ENCODE measurements at regions not wholly inside any gene's neighbourhood (a gene's known extent, or its start where the extent isn't known, plus 50 kb on each side); places are given as distances from the start of the nearest gene placed in this dataset.

DNA sequence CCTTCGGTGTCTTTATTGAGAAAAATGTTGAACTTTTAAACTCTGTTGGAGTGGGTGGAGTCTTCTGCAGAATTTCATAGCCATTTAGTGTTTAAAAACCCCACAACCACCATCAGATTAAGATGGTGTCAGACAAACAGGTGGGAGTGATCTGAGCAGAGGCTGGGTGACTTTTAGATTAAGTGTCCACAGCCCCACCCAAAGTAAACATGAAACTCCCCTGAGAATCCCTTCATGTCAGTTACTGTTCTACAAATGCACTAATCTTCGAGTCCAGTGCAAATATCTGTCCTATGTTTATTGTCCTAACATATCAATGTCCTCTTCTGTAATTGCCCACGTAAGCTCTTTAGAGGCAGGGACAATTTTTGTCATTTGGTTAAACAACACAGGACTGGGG is 175.6 kb upstream of the RBPJ start:
- Histone ChIP-seq H3K4me3 (ENCODE audit: low read depth in 1 of 3, low read length in 3 of 3) (no peak overlapping the region), H3K4me1 (ENCODE audit: control insufficient read depth in 4 of 4, insufficient read depth in 4 of 4, low read length in 3 of 4) (no peaks in the 10 kb centered on the region), H3K27me3 (ENCODE audit: control insufficient read depth in 4 of 4, insufficient read depth in 4 of 4, low read length in 3 of 4) (peaks cover 0 to 2% (median 0%) of the 10 kb centered on the region in 4 donors), H3K27ac (ENCODE audit: low read depth in 1 of 2, low read length in 2 of 2) (no peak overlapping the region), H3K9ac (ENCODE audit: low read depth in 1 of 2, low read length in 2 of 2) (no peak overlapping the region), H3K9me3 (ENCODE audit: control insufficient read depth in 4 of 4, low read length in 3 of 4) (peaks cover 0 to 3% (median under 1%) of the 10 kb centered on the region in 4 donors), H3K36me3 (ENCODE audit: control insufficient read depth in 4 of 4, insufficient read depth in 3 of 4, low read depth in 1 of 4, low read length in 3 of 4) (no peaks in the 10 kb centered on the region)
- no peak for DNase-seq (ENCODE audit: low spot score)
- 30% methylated on average over 3 of the region's 3 CpGs for WGBS
- TF ChIP-seq SP1 (IDR thresholded peaks at IDR 0.05) (no peak), HNF4A (conservative IDR thresholded peaks at IDR 0.05) (no peak), TAF1 (conservative IDR thresholded peaks at IDR 0.05) (no peak), EGR1 (IDR thresholded peaks at IDR 0.05; ENCODE audit: low read depth in 2 of 2) (no peak), JUND (IDR thresholded peaks at IDR 0.05) (no peak), FOXA2 (IDR thresholded peaks at IDR 0.05) (no peak), HNF4G (IDR thresholded peaks at IDR 0.05) (no peak), YY1 (IDR thresholded peaks at IDR 0.05) (no peak), NR2F2 (IDR thresholded peaks at IDR 0.05) (no peak), GABPA (IDR thresholded peaks at IDR 0.05 in 1 of 2, conservative IDR thresholded peaks at IDR 0.05 in 1 of 2) (no peak)
- TF ChIP-seq, protein P1, sequence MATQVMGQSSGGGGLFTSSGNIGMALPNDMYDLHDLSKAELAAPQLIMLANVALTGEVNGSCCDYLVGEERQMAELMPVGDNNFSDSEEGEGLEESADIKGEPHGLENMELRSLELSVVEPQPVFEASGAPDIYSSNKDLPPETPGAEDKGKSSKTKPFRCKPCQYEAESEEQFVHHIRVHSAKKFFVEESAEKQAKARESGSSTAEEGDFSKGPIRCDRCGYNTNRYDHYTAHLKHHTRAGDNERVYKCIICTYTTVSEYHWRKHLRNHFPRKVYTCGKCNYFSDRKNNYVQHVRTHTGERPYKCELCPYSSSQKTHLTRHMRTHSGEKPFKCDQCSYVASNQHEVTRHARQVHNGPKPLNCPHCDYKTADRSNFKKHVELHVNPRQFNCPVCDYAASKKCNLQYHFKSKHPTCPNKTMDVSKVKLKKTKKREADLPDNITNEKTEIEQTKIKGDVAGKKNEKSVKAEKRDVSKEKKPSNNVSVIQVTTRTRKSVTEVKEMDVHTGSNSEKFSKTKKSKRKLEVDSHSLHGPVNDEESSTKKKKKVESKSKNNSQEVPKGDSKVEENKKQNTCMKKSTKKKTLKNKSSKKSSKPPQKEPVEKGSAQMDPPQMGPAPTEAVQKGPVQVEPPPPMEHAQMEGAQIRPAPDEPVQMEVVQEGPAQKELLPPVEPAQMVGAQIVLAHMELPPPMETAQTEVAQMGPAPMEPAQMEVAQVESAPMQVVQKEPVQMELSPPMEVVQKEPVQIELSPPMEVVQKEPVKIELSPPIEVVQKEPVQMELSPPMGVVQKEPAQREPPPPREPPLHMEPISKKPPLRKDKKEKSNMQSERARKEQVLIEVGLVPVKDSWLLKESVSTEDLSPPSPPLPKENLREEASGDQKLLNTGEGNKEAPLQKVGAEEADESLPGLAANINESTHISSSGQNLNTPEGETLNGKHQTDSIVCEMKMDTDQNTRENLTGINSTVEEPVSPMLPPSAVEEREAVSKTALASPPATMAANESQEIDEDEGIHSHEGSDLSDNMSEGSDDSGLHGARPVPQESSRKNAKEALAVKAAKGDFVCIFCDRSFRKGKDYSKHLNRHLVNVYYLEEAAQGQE (IDR thresholded peaks at IDR 0.05): no peak
- TF ChIP-seq, protein P2, sequence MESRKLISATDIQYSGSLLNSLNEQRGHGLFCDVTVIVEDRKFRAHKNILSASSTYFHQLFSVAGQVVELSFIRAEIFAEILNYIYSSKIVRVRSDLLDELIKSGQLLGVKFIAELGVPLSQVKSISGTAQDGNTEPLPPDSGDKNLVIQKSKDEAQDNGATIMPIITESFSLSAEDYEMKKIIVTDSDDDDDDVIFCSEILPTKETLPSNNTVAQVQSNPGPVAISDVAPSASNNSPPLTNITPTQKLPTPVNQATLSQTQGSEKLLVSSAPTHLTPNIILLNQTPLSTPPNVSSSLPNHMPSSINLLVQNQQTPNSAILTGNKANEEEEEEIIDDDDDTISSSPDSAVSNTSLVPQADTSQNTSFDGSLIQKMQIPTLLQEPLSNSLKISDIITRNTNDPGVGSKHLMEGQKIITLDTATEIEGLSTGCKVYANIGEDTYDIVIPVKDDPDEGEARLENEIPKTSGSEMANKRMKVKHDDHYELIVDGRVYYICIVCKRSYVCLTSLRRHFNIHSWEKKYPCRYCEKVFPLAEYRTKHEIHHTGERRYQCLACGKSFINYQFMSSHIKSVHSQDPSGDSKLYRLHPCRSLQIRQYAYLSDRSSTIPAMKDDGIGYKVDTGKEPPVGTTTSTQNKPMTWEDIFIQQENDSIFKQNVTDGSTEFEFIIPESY (IDR thresholded peaks at IDR 0.05): no peak

DNA sequence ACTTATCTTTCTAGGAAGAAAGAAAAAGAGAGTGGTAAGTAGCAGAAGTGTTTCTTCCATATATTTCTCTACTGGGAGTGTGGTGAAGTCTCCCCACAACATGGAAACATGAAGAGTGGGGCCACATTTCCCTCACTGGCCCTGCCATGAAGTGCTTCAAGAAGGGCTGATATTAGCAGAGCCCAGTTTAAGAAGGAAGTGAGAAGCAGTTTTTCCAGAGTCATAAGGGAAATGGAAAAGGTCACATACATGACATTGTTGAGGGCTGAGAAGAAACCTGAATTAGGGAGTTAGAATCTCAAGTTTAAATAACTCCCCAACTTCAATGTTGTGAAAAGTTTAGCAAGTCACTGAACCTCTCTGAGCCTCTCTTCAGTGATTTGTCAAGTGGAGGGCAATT is 171.9 kb upstream of the RBPJ start:
- Histone ChIP-seq H3K36me3 (ENCODE audit: control insufficient read depth in 4 of 4, insufficient read depth in 3 of 4, low read depth in 1 of 4, low read length in 3 of 4) (no peaks in the 10 kb centered on the region), H3K9me3 (ENCODE audit: control insufficient read depth in 4 of 4, low read length in 3 of 4) (peaks cover 0 to 3% (median under 1%) of the 10 kb centered on the region in 4 donors), H3K9ac (ENCODE audit: low read depth in 1 of 2, low read length in 2 of 2) (no peak overlapping the region), H3K27ac (ENCODE audit: low read depth in 1 of 2, low read length in 2 of 2) (no peak overlapping the region), H3K4me1 (ENCODE audit: control insufficient read depth in 4 of 4, insufficient read depth in 4 of 4, low read length in 3 of 4) (no peaks in the 10 kb centered on the region), H3K4me3 (ENCODE audit: low read depth in 1 of 3, low read length in 3 of 3) (no peak overlapping the region), H3K27me3 (ENCODE audit: control insufficient read depth in 4 of 4, insufficient read depth in 4 of 4, low read length in 3 of 4) (peaks cover 0 to 5% (median 2%) of the 10 kb centered on the region in 4 donors)
- DNase-seq (ENCODE audit: low spot score): no peak
- TF ChIP-seq RXRA (IDR thresholded peaks at IDR 0.05) (no peak), HNF4A (conservative IDR thresholded peaks at IDR 0.05) (no peak), SP1 (IDR thresholded peaks at IDR 0.05) (no peak), NR2F2 (IDR thresholded peaks at IDR 0.05) (no peak), GABPA (IDR thresholded peaks at IDR 0.05 in 1 of 2, conservative IDR thresholded peaks at IDR 0.05 in 1 of 2) (no peak), YY1 (IDR thresholded peaks at IDR 0.05) (no peak)
- TF ChIP-seq, protein P1 (IDR thresholded peaks at IDR 0.05): no peak
- TF ChIP-seq, protein P3, sequence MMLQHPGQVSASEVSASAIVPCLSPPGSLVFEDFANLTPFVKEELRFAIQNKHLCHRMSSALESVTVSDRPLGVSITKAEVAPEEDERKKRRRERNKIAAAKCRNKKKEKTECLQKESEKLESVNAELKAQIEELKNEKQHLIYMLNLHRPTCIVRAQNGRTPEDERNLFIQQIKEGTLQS (IDR thresholded peaks at IDR 0.05): no peak
- TF ChIP-seq, protein P4, sequence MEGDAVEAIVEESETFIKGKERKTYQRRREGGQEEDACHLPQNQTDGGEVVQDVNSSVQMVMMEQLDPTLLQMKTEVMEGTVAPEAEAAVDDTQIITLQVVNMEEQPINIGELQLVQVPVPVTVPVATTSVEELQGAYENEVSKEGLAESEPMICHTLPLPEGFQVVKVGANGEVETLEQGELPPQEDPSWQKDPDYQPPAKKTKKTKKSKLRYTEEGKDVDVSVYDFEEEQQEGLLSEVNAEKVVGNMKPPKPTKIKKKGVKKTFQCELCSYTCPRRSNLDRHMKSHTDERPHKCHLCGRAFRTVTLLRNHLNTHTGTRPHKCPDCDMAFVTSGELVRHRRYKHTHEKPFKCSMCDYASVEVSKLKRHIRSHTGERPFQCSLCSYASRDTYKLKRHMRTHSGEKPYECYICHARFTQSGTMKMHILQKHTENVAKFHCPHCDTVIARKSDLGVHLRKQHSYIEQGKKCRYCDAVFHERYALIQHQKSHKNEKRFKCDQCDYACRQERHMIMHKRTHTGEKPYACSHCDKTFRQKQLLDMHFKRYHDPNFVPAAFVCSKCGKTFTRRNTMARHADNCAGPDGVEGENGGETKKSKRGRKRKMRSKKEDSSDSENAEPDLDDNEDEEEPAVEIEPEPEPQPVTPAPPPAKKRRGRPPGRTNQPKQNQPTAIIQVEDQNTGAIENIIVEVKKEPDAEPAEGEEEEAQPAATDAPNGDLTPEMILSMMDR (IDR thresholded peaks at IDR 0.05; ENCODE audit: low read depth, low read length, missing input control): no peak

Data from liver (tissue), 8 donors.